MCF 10A (cell line): ENCODE measurements at regions not wholly inside any gene's neighbourhood (a gene's known extent, or its start where the extent isn't known, plus 50 kb on each side); places are given as distances from the start of the nearest gene placed in this dataset.

Experiments
- BruUV-seq: library from RNA; stranded (reverse); fragments of 400-500 nt; replicated peaks from 2 replicates; lab custom pipeline; 2021; lab: Mats Ljungman, UMichigan
- CTCF ChIA-PET: fragments of 300-600 bp; sonication (Branson Sonifier 250); formaldehyde crosslinking; extraction: SDS; loops from one replicate; lab custom pipeline; 2021; ENCODE audit warnings: antibody characterized with exemption, inconsistent platforms; lab: Yijun Ruan, JAX
- POLR2A ChIA-PET: fragments of 300-600, 350-650 bp; sonication (Branson Sonifier 250); formaldehyde crosslinking; extraction: SDS; loops from one replicate; lab custom pipeline; 2020; ENCODE audit warnings: antibody characterized with exemption, inconsistent platforms; lab: Yijun Ruan, JAX
- DNase-seq: peaks from one replicate; pipeline ENCODE4 v3.0.0-alpha.2; 2018; ENCODE audit not compliant: unreplicated experiment
- H3K27ac Mint-ChIP-seq: one replicate; pipeline ENCODE4 v1.8.0; 2022; ENCODE audit warnings: mild to moderate bottlenecking, low read depth, mixed read lengths; ENCODE audit not compliant: unreplicated experiment
- H3K27me3 Mint-ChIP-seq: one replicate; pipeline ENCODE4 v1.8.0; 2022; ENCODE audit warnings: mixed read lengths; ENCODE audit not compliant: insufficient read depth, unreplicated experiment
- H3K36me3 Mint-ChIP-seq: one replicate; pipeline ENCODE4 v1.8.0; 2022; ENCODE audit warnings: mild to moderate bottlenecking, moderate library complexity, mixed read lengths; ENCODE audit not compliant: insufficient read depth, unreplicated experiment
- H3K4me1 Mint-ChIP-seq: one replicate; pipeline ENCODE4 v1.8.0; 2022; ENCODE audit warnings: mixed read lengths; ENCODE audit not compliant: insufficient read depth, unreplicated experiment
- H3K4me3 Mint-ChIP-seq: one replicate; pipeline ENCODE4 v1.8.0; 2022; ENCODE audit warnings: mild to moderate bottlenecking, moderate library complexity, mixed read lengths; ENCODE audit not compliant: unreplicated experiment
- H3K9me3 Mint-ChIP-seq: one replicate; pipeline ENCODE4 v1.8.0; 2022; ENCODE audit warnings: mixed read lengths; ENCODE audit not compliant: unreplicated experiment
- intact Hi-C: fragments of 100-400 bp; cut with micrococcal nuclease; formaldehyde crosslinking; loops from 2 replicates; pipeline ENCODE4 v1.14.1; 2022
- TF ChIP-seq, protein P1 (sequence below): fragments of 200-600 bp; IDR thresholded peaks from one replicate; pipeline ENCODE4 v1.8.0; 2022; ENCODE audit warnings: antibody characterized with exemption, mild to moderate bottlenecking; ENCODE audit not compliant: unreplicated experiment

DNA sequence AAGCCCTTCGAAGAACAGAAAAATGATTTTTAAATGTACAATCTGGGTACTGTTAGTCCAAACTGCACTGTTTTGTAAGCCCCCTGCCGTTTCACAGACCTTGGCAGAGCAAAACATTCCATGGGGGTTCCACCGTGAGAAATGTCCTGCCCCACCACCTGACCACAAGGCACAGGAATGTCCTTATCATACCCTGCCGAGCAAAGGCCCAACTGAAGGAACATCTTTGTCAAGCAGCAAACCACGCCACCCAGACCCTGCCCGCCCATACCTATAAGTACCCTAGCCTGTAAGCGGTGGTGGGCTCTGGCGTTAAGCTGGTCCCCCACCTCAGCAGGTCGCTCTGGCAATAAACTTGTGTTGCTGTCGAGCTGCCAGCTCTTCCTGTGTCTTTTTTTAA lies 181.6 kb upstream of the PZP start:
- ChIA-PET POLR2A (no interaction called here), CTCF (no interaction called here)
- TF ChIP-seq, protein P1, sequence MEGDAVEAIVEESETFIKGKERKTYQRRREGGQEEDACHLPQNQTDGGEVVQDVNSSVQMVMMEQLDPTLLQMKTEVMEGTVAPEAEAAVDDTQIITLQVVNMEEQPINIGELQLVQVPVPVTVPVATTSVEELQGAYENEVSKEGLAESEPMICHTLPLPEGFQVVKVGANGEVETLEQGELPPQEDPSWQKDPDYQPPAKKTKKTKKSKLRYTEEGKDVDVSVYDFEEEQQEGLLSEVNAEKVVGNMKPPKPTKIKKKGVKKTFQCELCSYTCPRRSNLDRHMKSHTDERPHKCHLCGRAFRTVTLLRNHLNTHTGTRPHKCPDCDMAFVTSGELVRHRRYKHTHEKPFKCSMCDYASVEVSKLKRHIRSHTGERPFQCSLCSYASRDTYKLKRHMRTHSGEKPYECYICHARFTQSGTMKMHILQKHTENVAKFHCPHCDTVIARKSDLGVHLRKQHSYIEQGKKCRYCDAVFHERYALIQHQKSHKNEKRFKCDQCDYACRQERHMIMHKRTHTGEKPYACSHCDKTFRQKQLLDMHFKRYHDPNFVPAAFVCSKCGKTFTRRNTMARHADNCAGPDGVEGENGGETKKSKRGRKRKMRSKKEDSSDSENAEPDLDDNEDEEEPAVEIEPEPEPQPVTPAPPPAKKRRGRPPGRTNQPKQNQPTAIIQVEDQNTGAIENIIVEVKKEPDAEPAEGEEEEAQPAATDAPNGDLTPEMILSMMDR: no peak
- Mint-ChIP-seq H3K4me3 (no peak overlapping the region), H3K36me3 (no peaks in the 10 kb centered on the region), H3K4me1 (no peaks in the 10 kb centered on the region), H3K9me3 (no peaks in the 10 kb centered on the region), H3K27ac (no peak overlapping the region), H3K27me3 (peaks cover 13% of the 10 kb centered on the region)
- BruUV-seq: no TSS peak
- intact Hi-C loops: no loop called here
- DNase-seq: no peak

DNA sequence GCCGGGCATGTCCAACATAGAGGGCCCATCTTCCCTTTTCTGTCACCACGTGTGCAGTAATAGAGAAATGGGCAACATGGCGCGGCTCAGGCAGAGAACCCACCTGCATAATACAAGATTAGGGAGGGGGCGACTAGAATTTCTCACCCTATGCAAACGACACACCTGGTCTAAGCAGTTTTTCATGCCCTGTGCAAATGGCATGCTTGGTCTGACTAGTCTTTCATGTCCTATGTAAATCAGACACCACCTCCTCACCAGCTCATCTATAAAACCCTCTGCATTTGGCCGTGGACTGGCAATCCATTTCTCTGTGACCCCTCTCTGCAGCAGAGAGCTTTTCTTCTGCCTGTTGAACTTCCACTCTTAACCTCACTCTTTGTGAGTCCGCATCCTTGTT lies 180.2 kb upstream of the PZP start:
- ChIA-PET POLR2A (no interaction called here), CTCF (interaction anchor here (0.9 kb wide), 1 partner anchor 9 kb away, joined by 3 read pairs; no protein-coding TSS in a partner anchor)
- BruUV-seq: no TSS peak
- Mint-ChIP-seq H3K4me3 (no peak overlapping the region), H3K36me3 (no peaks in the 10 kb centered on the region), H3K9me3 (no peaks in the 10 kb centered on the region), H3K4me1 (no peaks in the 10 kb centered on the region), H3K27me3 (peaks cover 13% of the 10 kb centered on the region), H3K27ac (no peak overlapping the region)
- TF ChIP-seq, protein P1: no peak
- intact Hi-C loops: no loop called here
- DNase-seq: no peak

DNA sequence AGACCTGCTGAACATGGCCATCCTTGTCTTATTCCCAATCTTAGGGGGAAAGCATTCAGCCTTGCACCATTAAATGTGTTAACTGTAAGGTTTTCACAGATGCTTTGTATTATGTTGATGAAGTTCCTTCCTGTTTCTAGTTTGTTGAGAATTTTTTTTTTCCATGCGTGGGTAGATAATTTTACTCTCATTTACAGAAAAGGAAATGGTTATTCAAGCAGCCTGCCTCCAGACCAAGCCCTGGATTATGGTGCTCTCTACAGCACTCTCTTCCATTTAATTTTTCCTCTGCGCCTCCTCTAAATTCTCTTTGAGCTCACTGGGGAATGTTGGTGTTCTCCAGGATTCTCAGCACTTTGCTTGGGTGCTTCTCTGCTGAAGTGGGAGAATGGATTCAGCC lies 179.3 kb upstream of the PZP start:
- intact Hi-C loops: no loop called here
- CTCF ChIA-PET: interaction anchor here (0.6 kb wide), 1 partner anchor 9 kb away, joined by 3 read pairs; no protein-coding TSS in a partner anchor
- H3K36me3 Mint-ChIP-seq: no peaks in the 10 kb centered on the region
- no TSS peak for BruUV-seq
- H3K9me3 Mint-ChIP-seq: no peaks in the 10 kb centered on the region
- TF ChIP-seq, protein P1: no peak
- DNase-seq: no peak
- H3K4me3 Mint-ChIP-seq: no peak overlapping the region
- H3K27me3 Mint-ChIP-seq: peaks cover 5% of the 10 kb centered on the region
- POLR2A ChIA-PET: no interaction called here
- H3K27ac Mint-ChIP-seq: no peak overlapping the region
- no peaks in the 10 kb centered on the region for H3K4me1 Mint-ChIP-seq

DNA sequence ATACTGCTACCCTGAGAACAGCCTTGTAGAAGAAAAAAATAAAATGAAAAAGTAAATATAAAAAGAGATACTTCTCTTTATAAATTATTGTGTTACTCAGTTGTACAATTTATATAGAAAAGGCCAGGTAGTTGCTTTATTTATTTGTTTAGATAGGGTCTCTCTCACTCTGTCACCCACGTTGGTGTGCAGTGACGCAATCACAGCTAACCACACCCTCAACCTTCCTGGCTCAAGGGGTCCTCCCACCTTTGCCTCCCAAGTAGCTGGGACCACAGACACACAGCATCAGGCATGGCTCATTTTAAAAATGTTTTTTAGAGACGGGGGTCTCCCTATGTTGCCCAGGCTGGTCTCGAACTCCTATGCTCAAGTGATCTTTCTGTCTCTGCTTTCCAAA lies 175.4 kb upstream of the PZP start:
- ChIA-PET POLR2A (no interaction called here), CTCF (no interaction called here)
- DNase-seq: no peak
- no peaks in the 10 kb centered on the region for H3K36me3 Mint-ChIP-seq
- no peaks in the 10 kb centered on the region for H3K27me3 Mint-ChIP-seq
- no peak overlapping the region for H3K27ac Mint-ChIP-seq
- BruUV-seq: no TSS peak
- H3K4me1 Mint-ChIP-seq: no peaks in the 10 kb centered on the region
- intact Hi-C loops: no loop called here
- no peaks in the 10 kb centered on the region for H3K9me3 Mint-ChIP-seq
- H3K4me3 Mint-ChIP-seq: no peak overlapping the region
- TF ChIP-seq, protein P1: no peak
